GM12872 (cell line): ENCODE measurements at regions not wholly inside any gene's neighbourhood (a gene's known extent, or its start where the extent isn't known, plus 50 kb on each side); places are given as distances from the start of the nearest gene placed in this dataset.

Source experiments
- TF ChIP-seq, protein P1 (sequence below): IDR thresholded peaks from 3 replicates; pipeline ENCODE4 v1.5.1; 2011; ENCODE audit warnings: low read depth, mild to moderate bottlenecking, low read length, moderate library complexity; ENCODE audit not compliant: insufficient read depth

DNA sequence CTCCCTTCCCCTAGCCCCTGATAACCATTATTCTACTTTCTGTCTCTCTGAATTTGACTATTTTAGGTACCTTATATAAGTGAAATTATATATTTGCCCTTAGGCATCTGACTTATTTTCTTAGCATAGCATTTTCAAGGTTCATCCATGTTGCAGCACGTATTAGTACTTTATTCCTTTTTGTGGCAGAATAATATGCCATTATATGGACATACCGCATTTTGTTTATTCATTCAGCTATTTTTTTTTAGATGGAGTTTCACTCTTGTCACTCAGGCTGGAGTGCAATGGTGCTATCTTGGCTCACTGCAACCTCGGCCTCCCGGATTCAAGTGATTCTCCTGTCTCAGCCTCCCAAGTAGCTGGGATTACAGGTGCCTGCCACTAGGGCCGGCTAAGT lies 326.2 kb upstream of the PLXNA2 start:
- TF ChIP-seq, protein P1, sequence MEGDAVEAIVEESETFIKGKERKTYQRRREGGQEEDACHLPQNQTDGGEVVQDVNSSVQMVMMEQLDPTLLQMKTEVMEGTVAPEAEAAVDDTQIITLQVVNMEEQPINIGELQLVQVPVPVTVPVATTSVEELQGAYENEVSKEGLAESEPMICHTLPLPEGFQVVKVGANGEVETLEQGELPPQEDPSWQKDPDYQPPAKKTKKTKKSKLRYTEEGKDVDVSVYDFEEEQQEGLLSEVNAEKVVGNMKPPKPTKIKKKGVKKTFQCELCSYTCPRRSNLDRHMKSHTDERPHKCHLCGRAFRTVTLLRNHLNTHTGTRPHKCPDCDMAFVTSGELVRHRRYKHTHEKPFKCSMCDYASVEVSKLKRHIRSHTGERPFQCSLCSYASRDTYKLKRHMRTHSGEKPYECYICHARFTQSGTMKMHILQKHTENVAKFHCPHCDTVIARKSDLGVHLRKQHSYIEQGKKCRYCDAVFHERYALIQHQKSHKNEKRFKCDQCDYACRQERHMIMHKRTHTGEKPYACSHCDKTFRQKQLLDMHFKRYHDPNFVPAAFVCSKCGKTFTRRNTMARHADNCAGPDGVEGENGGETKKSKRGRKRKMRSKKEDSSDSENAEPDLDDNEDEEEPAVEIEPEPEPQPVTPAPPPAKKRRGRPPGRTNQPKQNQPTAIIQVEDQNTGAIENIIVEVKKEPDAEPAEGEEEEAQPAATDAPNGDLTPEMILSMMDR = no peak

- TF ChIP-seq, protein P1 = no peak
Measured at GRCh38 chr1:208576425-208576824, 332.2 kb upstream of the PLXNA2 start.

DNA sequence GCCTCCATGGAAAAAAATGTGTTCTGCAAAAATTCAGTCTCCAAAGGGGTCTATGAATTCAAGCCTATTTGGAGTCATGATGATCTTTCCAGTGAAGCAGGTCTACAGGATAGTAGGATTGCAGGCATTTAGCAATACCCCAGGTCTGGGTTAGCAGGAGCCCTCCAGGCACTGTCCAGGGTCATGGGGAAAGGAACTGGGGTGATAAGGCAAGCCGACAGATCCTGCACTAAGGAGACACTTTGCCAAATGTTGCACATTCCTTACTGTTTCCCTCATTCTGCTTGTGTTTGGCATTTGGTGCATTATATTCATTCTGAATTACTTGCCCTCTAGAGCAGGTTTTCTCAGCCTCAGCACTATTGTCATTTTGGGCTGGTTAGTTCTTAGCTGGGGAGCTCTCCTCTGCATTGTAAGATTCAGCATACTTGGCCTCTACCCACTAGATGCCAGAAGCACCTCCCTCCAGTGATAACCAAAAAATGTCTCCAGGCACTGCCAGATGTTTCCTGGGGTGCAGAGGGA lies 333.3 kb upstream of the PLXNA2 start:
- TF ChIP-seq, protein P1 = no peak

DNA sequence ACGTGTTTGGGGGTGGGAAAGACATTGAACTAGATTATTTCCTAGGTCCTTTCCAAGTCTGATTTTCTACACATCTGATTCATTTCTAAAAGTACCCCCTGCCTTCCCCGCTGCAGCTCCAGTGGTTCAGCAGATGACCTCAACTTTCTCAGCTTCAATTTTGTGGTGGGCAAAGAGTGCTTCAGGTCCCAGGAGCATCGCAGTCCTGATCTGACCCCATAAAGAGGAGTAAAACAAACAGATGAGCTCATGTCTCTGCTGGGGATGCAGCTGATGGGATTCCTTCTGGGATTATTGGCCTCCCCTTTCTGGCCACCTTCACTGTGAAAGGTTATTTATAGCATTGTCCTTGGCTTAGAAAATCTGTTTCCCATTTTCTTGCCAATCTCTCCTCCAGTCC lies 337.0 kb upstream of the PLXNA2 start:
- TF ChIP-seq, protein P1 = no peak

DNA sequence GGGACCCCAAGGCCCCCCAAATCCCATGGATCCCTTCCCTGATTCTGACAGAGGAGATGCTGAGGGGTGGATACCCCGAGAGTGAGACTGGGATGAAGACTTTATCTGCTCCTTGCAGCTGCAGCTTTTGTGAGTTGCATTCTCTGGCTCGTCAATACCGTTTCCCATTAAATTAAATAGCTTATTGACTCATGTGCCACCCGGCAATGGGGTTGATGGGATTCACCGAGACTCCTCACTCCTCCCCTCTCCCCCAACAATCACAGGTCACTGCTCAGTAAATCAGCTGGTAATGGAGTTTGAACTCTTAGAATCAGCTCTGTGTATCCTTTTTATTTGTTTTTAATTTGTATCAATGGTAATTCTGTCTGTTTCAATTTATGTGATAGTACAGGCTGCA lies 337.5 kb upstream of the PLXNA2 start:
- TF ChIP-seq, protein P1 = no peak

GRCh38 chr1:208584167-208584755 lies 340.1 kb upstream of the PLXNA2 start:
- TF ChIP-seq, protein P1 = no peak

DNA sequence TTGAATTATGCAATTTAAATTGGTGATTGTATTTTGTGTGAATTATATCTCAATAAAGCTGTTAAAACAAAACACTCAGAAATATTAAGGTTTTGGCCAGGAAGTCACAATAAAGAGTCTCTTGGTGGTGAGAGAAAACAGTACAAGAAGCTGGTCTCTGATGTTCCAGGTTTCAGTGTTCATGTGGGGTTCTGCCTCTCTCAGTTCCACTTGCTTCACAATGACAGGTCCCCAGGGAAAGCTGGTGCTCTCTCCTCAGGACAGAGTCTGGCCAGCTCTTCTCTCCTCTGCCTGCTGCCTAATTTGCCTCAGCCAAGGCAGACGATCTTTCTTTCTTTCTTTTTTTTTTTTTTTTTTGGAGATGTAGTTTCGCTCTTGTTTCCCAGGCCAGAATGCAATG lies 342.9 kb upstream of the PLXNA2 start:
- TF ChIP-seq, protein P1 = no peak
